Activated CD8-positive, alpha-beta memory T cell treated with anti-CD3 and anti-CD28 coated beads, Interleukin-2, amount 50 U/mL, for 24 hours (primary cell): ENCODE measurements at regions not wholly inside any gene's neighbourhood (a gene's known extent, or its start where the extent isn't known, plus 50 kb on each side); places are given as distances from the start of the nearest gene placed in this dataset.

ENCODE experiments used
- DNase-seq: peaks from one replicate; pipeline ENCODE4 v3.0.0-alpha.2; 2020; ENCODE audit errors: extremely low read depth

DNA sequence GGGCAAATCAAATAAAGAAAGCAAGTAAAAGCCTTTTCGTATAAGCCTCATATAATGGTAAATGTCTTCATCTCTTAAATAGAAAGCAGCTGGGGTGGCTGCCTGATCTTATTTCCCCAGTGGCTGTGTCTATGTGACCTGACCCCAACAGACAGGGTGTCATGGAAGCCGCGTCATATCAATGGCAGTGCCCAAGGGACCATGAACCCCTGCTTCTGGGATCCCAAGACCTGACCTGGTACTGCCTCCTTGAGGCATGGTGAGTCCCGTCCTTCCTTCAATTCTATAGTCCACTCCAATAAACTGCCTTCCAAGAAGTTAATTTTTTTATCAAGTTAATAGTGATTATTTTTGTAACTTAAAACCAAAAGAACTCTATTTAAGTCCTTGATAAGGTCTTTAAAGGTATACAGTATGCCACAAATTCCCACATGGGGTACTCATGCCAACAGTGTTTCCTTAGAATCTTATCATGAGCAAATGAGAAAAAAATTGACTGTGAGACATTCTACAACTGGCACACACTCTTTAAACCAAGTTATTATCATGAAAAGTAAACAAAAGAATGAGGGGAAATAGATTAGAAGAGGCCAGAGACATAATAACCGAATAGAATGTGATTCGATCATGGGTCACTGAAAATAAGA, 104.6 kb downstream of the ADSS2 start:
- DNase-seq = no peak

GRCh38 chr1:244347942-244348341, 103.8 kb downstream of the ADSS2 start:
- no peak for DNase-seq

GRCh38 chr1:244349103-244349531, 102.6 kb downstream of the ADSS2 start:
- no peak for DNase-seq

GRCh38 chr1:244349581-244350001, 102.1 kb downstream of the ADSS2 start:
- no peak for DNase-seq

DNA sequence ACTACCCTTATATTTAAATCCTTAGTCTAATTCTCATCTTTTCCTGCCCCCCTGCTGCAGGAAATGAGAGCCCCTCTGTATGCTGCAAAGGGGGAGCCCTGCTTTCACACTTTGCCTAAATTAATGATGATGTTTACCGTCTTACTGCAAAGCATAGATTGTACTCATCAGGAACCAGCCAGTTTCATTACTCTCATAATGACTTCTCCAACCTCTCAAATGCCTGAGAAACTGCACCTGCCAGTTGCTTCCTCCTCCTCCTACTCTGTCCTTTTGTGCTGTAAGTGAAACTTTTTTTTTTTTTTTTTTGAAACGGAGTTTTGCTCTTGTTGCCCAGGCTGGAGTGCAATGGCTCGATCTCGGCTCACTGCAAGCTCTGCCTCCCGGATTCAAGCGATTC, 101.7 kb downstream of the ADSS2 start:
- no peak for DNase-seq

- DNase-seq = no peak
Observed at GRCh38 chr1:244352156-244352830, 99.4 kb downstream of the ADSS2 start.

GRCh38 chr1:244353551-244354091, 98.1 kb downstream of the ADSS2 start:
- DNase-seq = no peak

DNA sequence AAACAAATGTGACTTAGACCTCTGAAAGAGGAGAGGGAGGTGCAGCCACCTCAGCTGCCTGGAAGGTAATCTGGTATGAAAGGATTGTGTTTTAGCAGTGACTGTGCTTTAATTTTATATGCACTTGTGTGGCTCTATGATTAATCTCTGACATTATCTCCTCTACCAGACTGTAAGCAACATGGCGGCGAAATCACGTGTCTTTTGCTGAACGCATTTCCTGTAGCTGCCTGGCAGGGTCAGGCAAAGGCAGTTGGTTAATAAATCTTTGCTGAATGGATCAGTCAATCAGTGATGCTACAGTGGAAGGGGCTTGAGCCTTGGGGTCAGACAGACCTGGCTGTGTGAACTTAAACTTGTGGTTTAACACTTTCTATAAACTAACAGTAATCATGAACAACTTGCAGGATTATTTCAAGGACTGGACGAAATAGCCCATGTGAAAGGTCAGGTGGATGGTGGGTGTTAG, 96.9 kb downstream of the ADSS2 start:
- no peak for DNase-seq

- no peak for DNase-seq
Observed at GRCh38 chr1:244356376-244356775, 95.3 kb downstream of the ADSS2 start.
